ENCODE measurements at regions not wholly inside any gene's neighbourhood (a gene's known extent, or its start where the extent isn't known, plus 50 kb on each side); places are given as distances from the start of the nearest gene placed in this dataset.

GRCh38 chr13:26993780-26994179 lies 177.8 kb downstream of the USP12 start:
- no peak for TF ChIP-seq FOXM1 (IDR thresholded peaks at IDR 0.05; ENCODE audit: borderline replicate concordance)
- no peak for TF ChIP-seq BHLHE40 (IDR thresholded peaks at IDR 0.05; ENCODE audit: borderline replicate concordance)
- no peak for TF ChIP-seq FOXA1 (IDR thresholded peaks at IDR 0.05)
- no peak for TF ChIP-seq L3MBTL2 (conservative IDR thresholded peaks at IDR 0.05)
- no peak for TF ChIP-seq NFRKB (IDR thresholded peaks at IDR 0.05)
- no peak for TF ChIP-seq PKNOX1 (IDR thresholded peaks at IDR 0.05)
- no peak for TF ChIP-seq SP1 (IDR thresholded peaks at IDR 0.05)
- no peak for TF ChIP-seq SUZ12 (IDR thresholded peaks at IDR 0.05)
- no peak for TF ChIP-seq TARDBP (IDR thresholded peaks at IDR 0.05)
